HG02938 (cell line): ENCODE measurements at regions not wholly inside any gene's neighbourhood (a gene's known extent, or its start where the extent isn't known, plus 50 kb on each side); places are given as distances from the start of the nearest gene placed in this dataset.
"Not testable (repeated sequence)": the region's sequence is repeated elsewhere in the genome, so short reads cannot be mapped to it uniquely, and the experiment has no call there.

Experiments
- ATAC-seq: cut with Tn5 transposase; IDR thresholded peaks from one replicate; pipeline ENCODE4 v1.9.1; 2021; ENCODE audit warnings: mild to moderate bottlenecking, moderate library complexity; ENCODE audit not compliant: unreplicated experiment

DNA sequence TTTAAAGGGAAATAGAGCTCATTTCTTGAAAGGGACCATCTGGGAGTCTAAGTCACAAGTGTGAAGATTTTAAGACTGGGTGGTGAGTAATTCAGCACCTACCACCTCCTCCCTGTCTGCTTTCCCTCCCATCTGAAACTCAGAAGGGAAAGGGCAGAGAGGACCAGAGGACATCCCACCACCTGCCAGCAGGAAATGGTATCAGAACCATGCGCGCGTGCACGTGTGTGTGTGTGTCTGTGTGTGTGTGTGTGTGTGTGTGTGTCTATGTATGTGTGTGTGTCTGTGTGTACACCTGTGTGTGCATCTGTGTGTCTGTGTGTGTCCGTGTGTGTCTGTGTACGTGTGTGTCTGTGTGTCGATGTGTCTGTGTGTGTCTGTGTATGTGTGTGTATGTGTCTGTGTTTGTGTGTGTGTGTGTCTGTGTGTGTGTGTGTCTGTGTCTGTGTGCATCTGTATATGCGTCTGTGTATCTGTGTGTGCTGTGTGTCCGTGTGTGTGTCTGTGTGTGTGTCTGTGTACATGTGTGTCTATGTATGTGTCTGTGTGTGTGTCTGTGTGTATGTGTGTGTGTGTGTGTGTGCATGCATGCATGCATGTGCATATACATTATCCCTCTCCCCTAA, 76.8 kb downstream of the ZFP36L2 start:
- ATAC-seq, result no peak

DNA sequence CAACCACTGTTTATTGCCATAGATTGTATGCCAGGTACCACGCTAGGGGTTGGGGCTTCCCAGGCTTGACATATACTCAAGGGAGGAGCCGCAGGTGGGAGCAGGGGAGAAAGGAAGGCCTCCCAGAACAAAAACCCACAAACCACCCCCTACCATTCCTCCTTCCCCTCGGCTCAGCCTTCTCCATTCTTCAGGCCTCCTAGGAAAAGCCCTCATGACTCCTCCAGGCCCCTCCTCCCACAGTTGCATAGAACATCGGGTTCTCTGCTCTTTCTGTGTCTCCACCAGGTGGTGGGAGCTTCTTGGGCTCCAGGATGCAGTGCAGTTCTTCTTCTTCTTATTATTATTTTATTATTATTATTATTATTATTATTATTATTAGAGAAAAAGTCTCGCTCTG, 80.3 kb downstream of the ZFP36L2 start:
- ATAC-seq, result no peak

DNA sequence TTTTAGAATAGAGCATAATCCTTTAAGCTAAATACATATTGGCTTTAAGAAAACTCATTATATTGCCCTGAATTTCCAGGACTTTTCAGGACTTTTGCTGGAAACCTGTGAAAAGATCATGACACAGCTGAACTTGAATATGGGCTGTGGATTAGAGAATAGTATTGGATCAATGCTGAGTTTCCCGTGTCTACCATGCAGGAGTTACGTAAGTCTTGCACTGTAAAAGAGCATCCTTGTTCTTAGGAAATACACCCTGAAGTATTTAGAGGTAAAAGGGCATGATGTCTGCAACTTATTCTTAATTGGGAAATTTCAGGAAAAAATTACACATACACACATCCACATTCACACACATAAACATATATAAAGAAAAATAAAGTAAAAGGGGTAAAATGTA, 82.1 kb downstream of the ZFP36L2 start:
- no peak for ATAC-seq

DNA sequence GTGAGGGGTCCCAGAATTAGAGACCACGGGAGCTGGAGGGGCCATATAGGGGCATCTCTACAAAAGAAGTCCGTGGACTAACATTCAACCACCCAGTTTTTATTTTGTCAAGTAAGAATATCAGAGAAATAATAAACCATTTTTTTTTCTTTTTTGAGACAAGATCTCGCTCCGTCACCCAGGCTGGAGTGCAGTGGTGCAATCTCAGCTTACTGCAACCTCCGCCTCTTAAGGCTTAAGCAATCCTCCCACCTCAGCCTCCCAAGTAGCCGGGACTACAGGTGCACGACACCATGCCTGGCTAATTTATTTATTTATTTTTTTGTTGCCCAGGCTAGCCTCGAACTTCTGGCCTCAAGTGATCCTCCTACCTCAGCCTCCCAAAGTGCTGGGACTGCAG, 82.7 kb downstream of the ZFP36L2 start:
- no peak for ATAC-seq

DNA sequence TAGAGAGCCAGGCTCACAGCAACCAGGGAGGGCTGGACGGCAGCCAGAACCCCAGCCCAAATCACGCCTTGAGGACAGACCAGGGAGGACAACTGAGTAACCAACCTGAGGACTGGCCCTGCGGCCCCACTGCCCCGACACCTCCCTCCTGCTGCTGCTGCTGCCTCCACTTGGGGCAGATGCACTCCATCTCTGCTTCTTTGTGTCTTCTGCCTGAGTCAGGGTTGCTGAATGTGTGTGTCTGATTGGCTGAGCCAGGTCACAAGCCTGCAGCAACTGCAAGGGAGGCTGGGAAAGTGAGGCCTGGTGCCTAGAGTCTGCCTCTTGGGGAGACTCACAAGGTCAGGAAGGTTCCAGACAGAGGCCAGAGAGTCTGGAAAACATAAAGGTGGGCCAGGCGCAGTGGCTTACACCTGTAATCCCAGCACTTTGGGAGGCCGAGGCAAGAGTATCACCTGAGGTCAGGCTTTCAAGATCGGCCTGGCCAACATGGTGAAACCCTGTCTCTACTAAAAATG, 83.4 kb downstream of the ZFP36L2 start:
- no peak for ATAC-seq

DNA sequence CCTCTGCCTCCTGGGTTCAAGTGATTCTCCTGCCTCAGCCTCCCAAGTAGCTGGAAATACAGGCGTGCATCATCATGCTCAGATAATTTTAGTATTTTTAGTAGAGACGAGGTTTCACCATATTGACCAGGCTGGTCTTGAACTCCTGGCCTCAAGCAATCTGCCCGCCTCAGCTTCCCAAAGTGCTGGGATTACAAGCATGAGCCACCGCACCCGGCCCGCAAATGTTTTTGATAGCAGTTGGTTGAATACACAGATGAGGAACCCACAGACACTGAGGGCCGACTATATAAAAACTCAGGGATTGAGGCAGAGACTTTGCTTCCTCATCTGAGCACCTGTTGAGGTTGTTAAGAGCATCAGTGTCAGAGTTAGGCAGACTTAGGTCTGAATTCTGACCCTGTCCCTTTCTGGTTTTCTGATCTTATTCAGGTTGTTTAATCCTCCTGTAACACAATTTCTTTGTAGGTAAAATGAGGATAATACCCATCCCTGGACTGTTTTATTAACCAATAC, 84.7 kb downstream of the ZFP36L2 start:
- ATAC-seq, result not testable (repeated sequence)

DNA sequence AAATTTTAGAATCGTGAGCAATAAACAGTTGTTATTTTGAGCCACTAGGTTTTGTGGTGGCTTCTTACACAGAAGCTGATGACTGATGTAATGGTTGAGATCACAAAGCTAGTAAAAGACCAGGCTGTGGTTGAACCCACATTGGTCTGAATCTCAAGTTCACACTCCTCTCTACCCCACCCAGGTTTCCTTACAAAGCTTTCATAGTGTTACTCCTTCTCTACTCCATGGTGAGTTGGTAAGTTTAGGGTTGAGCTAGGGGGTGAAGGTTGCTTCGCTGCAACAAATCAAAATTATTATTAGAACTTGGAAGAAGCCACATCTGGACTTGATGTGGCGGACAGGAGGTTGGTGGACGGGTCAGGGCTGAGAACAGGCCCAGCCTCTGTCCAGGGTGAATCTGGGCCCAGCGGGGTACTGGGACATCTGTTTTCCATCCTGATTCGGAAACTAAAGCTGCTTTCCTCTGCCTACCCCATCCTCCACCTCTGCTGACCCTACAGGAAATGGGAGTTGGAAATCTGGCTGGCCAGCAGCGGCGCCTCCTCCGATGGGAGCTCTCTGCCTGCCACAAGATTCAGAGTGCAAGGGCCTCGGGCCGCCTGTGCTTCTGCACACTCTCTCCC, 86.3 kb downstream of the ZFP36L2 start:
- ATAC-seq, result no peak

DNA sequence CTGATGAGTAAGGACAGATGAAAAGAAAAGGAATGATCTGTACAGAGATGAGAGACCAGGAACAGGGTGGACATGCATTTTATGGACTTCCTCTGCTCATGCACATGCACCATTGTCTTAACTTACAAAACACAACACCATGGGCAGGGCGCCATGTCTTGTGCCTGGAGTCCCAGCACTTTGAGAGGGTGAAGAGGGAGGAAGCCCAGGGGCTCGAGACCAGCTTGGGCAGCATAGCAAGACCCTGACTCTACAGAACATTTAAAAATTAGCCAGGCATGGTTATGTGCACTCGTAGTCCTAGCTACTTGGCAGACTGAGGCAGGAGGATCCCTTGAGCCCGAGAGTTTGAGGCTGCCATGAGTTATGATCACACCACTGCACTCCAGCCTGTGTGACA, 86.9 kb downstream of the ZFP36L2 start:
- no peak for ATAC-seq

DNA sequence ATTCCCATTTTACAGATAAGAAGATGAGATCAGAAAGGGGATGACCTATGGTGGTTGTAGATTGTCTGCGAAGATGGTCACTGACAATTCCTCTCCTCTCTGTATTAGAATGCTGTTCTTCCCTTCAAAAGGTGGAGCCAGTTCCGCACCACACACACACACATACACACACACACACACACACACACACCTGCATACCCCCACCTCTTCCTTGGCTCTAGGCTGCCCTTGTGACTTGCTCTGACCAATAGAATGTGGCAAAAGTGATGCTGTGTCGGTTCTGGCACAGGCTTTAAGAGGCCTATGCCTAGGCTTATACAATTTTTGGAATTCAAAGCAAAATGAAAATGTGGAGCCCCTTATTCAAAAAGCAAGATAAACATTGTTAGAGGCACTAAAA, 88.0 kb downstream of the ZFP36L2 start:
- ATAC-seq, result no peak

DNA sequence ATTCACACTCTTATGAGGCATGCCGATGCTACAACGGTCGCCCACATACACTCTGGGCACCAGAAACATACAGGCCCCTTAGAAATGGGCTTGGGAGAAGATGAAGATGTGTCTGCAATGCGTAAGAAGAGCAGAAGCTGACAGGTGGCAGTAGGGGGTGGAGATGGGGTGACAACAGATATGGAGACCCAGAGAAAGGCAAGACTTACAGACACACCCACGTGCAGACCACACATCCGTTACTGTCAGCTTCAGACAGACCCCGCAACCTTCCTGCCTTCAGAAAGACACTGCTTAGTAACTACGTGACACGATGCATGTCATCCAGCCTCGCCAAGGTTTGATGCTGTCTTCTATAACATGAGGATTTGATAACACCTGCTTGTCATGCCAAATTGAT, 89.5 kb downstream of the ZFP36L2 start:
- ATAC-seq, result no peak

DNA sequence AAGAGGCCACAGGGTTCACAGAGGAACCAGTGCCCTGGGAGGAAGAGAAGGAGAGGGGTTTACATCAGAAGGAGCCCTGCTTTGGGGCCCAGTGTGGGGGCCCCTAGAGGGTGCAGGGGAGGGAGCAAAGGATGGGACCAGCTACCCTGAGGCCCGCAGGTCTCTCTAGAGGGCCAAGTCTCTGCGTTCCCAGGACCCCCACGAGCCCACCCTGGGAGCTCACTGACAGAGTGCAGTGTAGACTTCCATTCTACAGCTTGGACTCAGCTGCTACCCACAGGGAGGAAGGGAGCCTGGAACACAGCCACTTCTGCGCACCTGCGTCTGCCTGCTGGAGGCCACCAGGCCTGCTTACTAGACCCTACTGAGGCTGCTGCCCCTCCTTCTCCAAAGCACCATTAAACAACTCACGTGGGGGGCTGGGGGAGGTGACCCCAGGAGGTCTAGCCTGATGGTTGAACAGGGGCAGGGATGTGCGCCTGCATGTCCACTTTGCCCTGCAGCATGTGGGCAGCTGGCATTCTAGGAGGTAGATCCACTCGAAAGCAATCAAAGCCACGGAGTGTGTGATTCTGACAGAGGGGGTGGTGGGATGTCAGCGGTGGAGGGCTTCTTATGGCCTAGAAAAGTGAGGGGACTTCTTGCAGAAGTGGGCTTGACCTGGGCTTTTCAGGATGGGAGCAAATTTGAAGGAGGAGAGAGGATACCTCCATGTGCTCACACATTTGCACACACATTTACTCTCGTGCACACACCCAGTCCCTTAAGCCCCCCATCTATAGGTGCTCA, 90.2 kb downstream of the ZFP36L2 start:
- ATAC-seq, result no peak

DNA sequence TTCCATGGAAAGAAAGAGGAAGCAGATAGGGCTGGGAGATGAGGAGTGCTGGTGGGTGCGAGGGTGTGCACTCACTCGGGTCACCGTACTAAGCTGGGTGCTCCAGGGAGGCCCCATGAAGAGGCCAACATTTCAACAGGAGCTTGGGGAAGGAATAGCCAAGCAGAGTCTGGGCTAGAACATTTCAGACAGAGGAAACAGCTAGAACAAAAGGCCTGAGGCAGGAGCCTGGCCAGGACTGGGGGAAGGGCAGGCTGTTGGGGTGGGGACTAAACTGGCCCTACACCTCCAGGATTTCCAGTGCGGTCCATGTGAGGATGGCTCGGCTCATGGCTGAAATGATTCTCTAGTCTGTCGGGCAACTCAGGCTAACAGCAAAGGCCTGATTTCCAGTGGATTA, 90.8 kb downstream of the ZFP36L2 start:
- ATAC-seq, result no peak

DNA sequence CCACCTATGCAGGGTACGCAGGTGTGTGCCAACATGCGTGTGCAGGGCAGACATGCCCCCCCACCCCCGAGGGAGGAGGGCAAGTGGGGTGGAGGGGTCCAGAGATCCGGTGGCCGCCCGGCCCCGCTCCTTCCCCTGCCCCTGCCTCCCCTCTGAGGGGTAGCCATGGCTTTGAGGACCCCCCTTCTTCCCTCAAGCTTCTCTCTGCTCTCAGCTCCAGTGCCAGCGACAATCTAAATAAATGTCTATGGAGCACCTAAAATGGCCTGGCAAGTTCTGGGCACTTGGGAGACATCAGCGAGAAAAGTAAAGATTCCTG, 91.9 kb downstream of the ZFP36L2 start:
- ATAC-seq, result no peak

DNA sequence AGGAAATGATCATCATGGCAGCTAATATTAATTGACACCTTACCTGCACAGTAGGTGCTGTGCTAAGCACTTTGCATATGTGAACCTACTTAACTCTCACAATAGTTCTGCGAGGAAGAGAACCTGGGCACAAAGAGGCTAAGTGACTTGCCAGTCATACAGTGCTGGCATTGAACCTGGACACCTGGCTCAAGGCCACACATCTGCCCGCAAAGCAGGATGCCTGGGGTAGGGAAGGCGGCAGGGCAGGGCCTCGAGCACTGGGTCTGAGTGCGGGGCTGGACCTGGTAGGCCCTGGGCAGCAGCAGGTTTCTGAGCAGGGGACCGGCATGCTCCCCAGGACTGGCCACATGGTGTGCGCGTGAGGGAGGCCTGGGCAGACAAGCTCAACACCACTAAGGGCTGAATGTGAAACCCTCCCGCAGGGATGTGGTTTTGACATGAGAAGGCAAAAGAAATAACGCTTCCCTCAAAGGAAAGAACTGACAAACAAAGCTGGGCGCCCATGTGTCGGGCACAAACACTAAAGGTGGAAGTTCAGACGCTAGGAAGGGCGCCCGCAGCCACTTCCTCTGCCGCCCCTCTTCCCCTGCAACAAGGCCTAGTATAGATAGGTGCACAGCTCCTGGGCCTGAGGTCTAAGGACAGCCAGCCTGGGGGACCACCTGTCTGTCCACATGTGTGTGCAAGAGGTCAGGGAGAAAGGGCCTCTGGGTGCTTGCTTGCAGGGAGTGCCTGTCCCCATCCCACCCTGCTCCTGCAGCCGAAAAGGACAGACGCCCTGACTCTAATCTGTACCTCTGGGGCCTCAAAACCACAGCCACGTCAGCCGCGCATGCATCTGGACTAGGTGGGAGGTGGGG, 92.5 kb downstream of the ZFP36L2 start:
- ATAC-seq, result no peak

DNA sequence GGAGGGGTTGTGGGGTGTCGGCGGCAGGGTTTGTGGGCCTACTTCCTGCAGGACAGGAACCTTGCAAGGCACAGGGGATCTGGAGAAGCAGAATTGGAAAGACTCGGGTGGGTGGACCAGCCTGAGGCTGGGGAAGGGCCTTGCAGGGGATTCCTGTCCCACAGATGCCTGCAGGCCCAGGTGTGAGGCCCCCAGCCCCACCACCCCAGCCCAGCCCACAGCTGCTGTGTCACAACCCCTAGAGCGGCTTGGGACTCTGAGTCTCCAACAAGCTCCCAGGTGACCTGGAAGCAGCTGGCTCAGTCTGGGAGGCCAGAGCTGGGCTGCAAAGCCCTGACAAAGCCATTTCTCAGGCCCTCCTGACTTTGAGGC, 93.1 kb downstream of the ZFP36L2 start:
- ATAC-seq, result no peak

DNA sequence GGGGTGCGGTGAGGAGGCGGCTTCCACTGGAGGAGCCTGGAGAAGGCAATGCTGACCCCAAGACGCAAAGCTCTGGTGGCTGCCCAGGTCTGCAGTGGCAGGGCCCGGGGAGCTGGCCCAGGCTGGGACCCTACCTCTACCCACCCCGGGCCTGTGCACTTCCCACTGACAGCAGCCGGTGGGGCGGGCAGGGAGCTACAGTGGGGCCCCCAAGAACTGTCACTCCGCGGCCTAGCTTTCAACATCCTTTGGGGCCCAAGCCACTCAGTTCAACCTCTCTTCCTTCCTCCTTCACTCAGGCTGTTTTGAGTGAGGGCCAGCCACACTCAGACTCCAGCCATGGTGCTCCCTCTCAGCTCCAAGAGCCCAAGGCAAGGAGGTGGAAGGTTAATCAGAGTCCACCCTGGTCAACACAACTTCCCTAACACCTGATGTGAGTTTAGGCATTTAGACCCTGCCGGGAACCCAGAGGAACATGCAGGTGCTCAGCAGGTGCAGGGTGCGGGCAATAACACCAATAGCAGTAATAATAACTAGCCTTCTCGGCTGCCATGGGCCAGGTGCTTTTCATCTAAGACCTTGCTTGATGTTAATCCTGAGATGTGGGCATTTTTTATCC, 93.6 kb downstream of the ZFP36L2 start:
- ATAC-seq, result no peak

DNA sequence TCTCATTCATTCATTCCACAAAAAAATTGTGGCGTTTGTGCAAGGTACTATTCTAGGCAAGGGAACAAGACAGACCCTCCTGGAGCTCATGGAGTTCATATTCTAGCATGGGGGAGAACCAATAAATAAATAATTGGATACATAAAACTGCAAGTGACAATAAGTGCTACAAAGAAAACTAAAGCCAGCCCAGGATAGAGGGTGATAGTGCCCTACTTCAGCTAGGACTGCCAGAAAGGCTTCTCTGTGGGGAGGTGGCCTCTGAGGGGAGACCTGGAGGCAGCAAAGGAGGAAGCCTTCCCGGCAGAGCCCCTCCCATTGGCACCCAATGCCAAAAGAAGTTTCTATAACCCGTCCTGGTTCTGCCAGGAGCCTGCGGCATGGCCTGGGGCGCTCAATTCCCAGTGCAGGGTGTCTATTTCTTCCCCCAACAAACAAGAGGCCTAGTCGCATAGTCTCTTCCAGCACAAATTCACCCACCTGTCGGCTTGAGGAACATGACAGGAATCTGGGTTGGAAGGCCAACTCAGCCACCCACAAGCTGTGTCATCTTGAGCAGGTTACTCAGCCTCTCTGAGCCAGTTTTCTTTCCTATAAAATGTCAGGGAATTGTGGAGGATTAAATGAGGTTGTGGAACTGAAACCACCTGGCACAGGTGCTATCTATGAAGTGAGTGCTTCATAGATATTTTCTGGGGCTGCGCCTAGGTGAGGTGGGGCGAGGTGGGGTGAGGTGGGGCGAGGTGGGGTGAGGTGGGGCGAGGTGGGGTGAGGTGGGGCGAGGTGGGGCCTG, 94.3 kb downstream of the ZFP36L2 start:
- no peak for ATAC-seq

DNA sequence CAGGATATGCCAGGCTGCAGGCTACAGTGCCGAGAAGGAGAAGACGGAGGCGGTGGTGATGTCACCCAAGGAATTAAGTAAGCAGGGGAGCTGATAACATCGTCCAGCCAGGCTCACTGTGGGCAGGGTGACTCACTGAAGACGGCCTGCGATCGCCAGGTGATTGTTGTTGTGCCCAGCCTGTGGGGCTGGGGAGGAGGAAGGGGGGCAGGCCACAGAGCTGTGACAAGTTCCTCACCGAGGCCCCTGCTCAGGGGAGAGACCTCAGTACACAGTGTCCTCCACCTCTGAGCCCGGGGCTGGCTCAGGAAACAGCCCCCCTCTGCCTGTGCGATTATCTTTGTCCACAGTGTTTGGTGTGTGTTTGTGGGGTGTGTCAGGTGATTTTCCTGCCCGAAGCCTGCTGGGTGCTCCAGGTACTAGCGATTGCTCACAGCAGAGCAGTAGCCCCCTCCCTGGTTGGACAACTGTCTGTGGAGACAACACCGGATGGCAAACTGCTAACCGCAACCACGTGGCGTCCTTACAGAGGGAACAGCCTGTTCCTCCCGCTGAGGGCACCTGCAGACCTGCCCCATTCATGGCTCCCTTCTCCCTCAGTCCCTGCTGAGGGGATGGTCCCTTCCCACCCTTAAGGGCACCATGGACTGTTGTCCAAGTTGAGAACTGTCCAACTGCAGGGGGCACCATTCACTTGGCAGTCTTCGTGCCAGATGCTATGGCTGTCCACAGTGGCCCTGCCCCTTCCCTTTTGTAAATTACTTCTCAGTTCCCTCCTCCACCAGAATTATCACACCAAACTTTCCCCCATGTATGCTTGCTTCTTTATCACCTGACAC, 95.1 kb downstream of the ZFP36L2 start:
- no peak for ATAC-seq

DNA sequence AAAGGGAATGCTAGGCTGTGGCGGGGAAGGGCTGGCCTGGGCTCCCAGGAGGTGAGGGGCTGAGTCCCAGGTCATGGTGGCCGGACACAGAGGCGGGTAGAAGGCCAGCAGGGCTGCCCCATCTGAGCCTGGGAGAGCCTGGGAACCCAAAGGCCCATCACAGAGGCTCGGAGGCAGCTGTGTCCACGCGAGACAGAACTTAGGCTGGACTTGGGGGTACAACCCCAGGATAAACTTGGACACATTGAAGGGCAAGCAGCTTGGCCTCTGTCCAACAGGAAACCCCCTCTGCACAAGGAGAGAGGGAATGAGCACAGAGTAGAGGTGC, 95.9 kb downstream of the ZFP36L2 start:
- no peak for ATAC-seq
